ENCODE measurements at regions not wholly inside any gene's neighbourhood (a gene's known extent, or its start where the extent isn't known, plus 50 kb on each side); places are given as distances from the start of the nearest gene placed in this dataset.

DNA sequence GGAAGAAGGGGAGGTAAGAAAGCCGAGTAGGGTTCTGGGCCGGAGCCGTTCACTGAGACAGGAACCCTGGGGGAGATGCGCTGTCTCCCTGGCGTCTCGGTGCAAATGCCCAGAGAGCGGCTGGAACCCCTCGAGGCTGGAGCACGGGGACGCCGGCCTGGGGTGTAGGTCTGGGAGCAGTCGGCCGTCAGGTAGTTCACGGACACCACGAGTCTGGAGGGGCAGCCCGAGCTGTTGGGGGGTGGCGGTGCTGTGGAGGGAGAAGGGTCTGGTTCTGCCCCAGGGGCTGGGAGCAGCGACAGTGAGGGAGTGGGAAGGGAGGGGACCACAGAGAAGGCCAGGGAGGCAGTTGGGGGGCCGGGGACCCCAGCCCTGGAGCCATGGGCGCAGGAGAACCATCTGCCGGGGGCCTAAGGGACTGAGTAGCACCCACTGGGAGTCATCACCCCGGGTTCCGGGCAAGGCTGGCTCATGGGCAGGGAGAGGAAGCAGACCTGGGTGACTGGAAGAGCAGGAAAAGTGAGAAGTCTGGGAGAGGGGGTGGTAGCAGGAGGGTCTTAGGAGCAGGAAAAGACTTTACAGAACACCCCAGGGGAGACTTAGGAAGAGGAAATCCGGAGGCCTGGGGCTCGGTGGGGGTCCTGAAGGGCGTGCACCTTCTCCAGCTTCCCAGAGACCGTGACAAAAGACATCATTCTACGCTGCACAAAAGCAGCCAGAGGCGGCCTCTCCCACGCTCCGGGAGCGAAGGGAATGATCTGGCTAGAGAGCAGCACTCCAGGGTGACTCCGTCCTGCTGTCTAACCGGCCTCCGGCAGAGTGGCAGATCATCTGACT, 173.1 kb upstream of the SOX1 start:
- Histone ChIP-seq H3K79me2 (ENCODE audit: control insufficient read depth, insufficient read depth, low read length) (no peaks in the 10 kb centered on the region), H3K4me2 (replicated peaks; ENCODE audit: low read depth, low read length, poor library complexity, severe bottlenecking) (no peak overlapping the region), H2AFZ (ENCODE audit: insufficient read depth, low read depth, low read length, poor library complexity, severe bottlenecking) (no peak overlapping the region), H4K20me1 (ENCODE audit: control insufficient read depth, insufficient read depth, low read length, poor library complexity, severe bottlenecking) (no peaks in the 10 kb centered on the region), H3K9ac (ENCODE audit: low read length) (no peak overlapping the region), H3K4me3 (ENCODE audit: control extremely low read depth in 1 of 5, extremely low read depth in 1 of 5, insufficient read depth in 1 of 5, low read depth in 2 of 5, low read length in 4 of 5) (no peak overlapping the region), H3K27ac (ENCODE audit: low read length in 2 of 2) (no peak overlapping the region), H3K36me3 (replicated peaks in 1 of 2; ENCODE audit: control extremely low read depth in 1 of 2, control insufficient read depth in 1 of 2, extremely low read depth in 1 of 2, insufficient read depth in 2 of 2, low read length in 1 of 2) (no peaks in the 10 kb centered on the region), H3K4me1 (ENCODE audit: control insufficient read depth in 2 of 2, insufficient read depth in 2 of 2, low read length in 2 of 2) (no peaks in the 10 kb centered on the region), H3K9me3 (ENCODE audit: control extremely low read depth in 1 of 3, control insufficient read depth in 2 of 3, insufficient read depth in 1 of 3, low read length in 2 of 3) (peaks cover 0 to 26% (median 0%) of the 10 kb centered on the region in 3 donors), H3K27me3 (replicated peaks in 1 of 4; ENCODE audit: control extremely low read depth in 1 of 4, control insufficient read depth in 3 of 4, insufficient read depth in 4 of 4, low read length in 3 of 4) (peaks cover 0 to 23% (median 12%) of the 10 kb centered on the region in 4 experiments)
- Mint-ChIP-seq H3K4me1 (no peaks in the 10 kb centered on the region), H3K27ac (no peak overlapping the region), H3K9me3 (ENCODE audit: insufficient read depth) (peaks cover 4% of the 10 kb centered on the region), H3K27me3 (peaks cover 23% of the 10 kb centered on the region), H3K4me3 (no peak overlapping the region)
- TF ChIP-seq EZH2 (IDR thresholded peaks at IDR 0.05; ENCODE audit: borderline replicate concordance, insufficient read depth, low read depth, low read length, poor library complexity, severe bottlenecking) (no peak), CTCF (IDR thresholded peaks at IDR 0.05) (no peak)
- 20% methylated on average over 35 of the region's 35 CpGs for WGBS (ENCODE audit: insufficient coverage)
- ATAC-seq (ENCODE audit: low read depth) (no peak), DNase-seq (no peak)
- ChIA-PET POLR2A (no interaction called here), CTCF (no interaction called here)
- intact Hi-C loops (cut with micrococcal nuclease): no loop called here

Data from B cell (primary cell).